NCI-H345 treated with DMSO at 0.1 percent for 48 hours (cell line): ENCODE measurements at regions not wholly inside any gene's neighbourhood (a gene's known extent, or its start where the extent isn't known, plus 50 kb on each side); places are given as distances from the start of the nearest gene placed in this dataset.
"Not testable (repeated sequence)": the region's sequence is repeated elsewhere in the genome, so short reads cannot be mapped to it uniquely, and the experiment has no call there.

Experiments used
- DNase-seq: peaks from one replicate; lab custom pipeline; 2025; ENCODE audit not compliant: unreplicated experiment; lab: John Stamatoyannopoulos, UW

- no peak for DNase-seq
These were observed 124.5 kb upstream of the FAM20C start for GRCh38 chr7:67661-68395.

GRCh38 chr7:68629-69028, 123.7 kb upstream of the FAM20C start:
- DNase-seq, result no peak

- not testable (repeated sequence) for DNase-seq
These were observed 123.3 kb upstream of the FAM20C start for GRCh38 chr7:69052-69451.

- not testable (repeated sequence) for DNase-seq
These were observed 122.8 kb upstream of the FAM20C start for GRCh38 chr7:69499-70123.

- DNase-seq, result not testable (repeated sequence)
These were observed 122.2 kb upstream of the FAM20C start for GRCh38 chr7:70207-70606.

GRCh38 chr7:70989-71388, 121.4 kb upstream of the FAM20C start:
- not testable (repeated sequence) for DNase-seq

GRCh38 chr7:72266-73057, 119.9 kb upstream of the FAM20C start:
- not testable (repeated sequence) for DNase-seq

- not testable (repeated sequence) for DNase-seq
These were observed 119.4 kb upstream of the FAM20C start for GRCh38 chr7:73058-73331.

GRCh38 chr7:74008-74540, 118.3 kb upstream of the FAM20C start:
- not testable (repeated sequence) for DNase-seq

- not testable (repeated sequence) for DNase-seq
These were observed 116.9 kb upstream of the FAM20C start for GRCh38 chr7:75511-75910.

- not testable (repeated sequence) for DNase-seq
These were observed 116.2 kb upstream of the FAM20C start for GRCh38 chr7:76202-76601.

- not testable (repeated sequence) for DNase-seq
These were observed 115.5 kb upstream of the FAM20C start for GRCh38 chr7:76829-77395.

- DNase-seq, result not testable (repeated sequence)
These were observed 113.5 kb upstream of the FAM20C start for GRCh38 chr7:78862-79261.

GRCh38 chr7:79400-80055, 112.8 kb upstream of the FAM20C start:
- not testable (repeated sequence) for DNase-seq

GRCh38 chr7:80259-81067, 111.9 kb upstream of the FAM20C start:
- DNase-seq, result no peak

GRCh38 chr7:81068-81925, 111.1 kb upstream of the FAM20C start:
- DNase-seq, result no peak

GRCh38 chr7:81926-82756, 110.2 kb upstream of the FAM20C start:
- DNase-seq, result no peak

GRCh38 chr7:82757-83155, 109.6 kb upstream of the FAM20C start:
- DNase-seq, result no peak
